Activated naive CD8-positive, alpha-beta T cell treated with anti-CD3 and anti-CD28 coated beads for 36 hours (primary cell): ENCODE measurements at regions not wholly inside any gene's neighbourhood (a gene's known extent, or its start where the extent isn't known, plus 50 kb on each side); places are given as distances from the start of the nearest gene placed in this dataset.
"Not testable (repeated sequence)": the region's sequence is repeated elsewhere in the genome, so short reads cannot be mapped to it uniquely, and the experiment has no call there.

Experiments
- DNase-seq: peaks from one replicate; pipeline ENCODE4 v3.0.0; 2021
- H3K27ac Mint-ChIP-seq: one replicate; pipeline ENCODE4 v1.8.0; 2022; ENCODE audit warnings: mild to moderate bottlenecking, moderate library complexity, mixed read lengths
- H3K27me3 Mint-ChIP-seq: one replicate; pipeline ENCODE4 v1.8.0; 2022; ENCODE audit warnings: mild to moderate bottlenecking, mixed read lengths
- H3K36me3 Mint-ChIP-seq: one replicate; pipeline ENCODE4 v1.8.0; 2021; ENCODE audit warnings: mild to moderate bottlenecking, mixed read lengths
- H3K4me1 Mint-ChIP-seq: one replicate; pipeline ENCODE4 v1.8.0; 2021; ENCODE audit warnings: mixed read lengths
- H3K4me3 Mint-ChIP-seq: one replicate; pipeline ENCODE4 v1.8.0; 2022; ENCODE audit warnings: mild to moderate bottlenecking, moderate library complexity, mixed read lengths
- H3K9me3 Mint-ChIP-seq: one replicate; pipeline ENCODE4 v1.8.0; 2022; ENCODE audit warnings: mixed read lengths

DNA sequence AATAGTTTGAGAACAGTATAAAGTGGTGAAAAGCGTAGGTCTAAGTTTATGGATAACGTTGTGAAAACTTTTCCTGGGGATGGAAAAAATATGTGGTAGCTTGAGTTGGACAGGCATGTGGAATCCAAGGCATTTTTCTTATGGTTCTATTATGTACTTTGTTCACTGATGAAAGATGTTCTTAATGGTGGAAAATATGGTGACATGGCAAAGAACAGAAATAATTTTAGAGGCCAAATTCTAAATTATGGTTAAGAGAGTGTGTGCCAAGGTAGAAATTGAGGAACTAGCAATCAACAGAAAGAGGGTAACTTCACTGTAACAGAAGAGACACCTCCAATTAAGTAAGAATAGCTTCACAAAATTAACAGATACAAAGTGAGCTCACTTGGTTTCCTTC is 427.8 kb downstream of the SLC6A15 start:
- Mint-ChIP-seq H3K27ac (no peak overlapping the region), H3K36me3 (no peaks in the 10 kb centered on the region), H3K27me3 (no peaks in the 10 kb centered on the region), H3K4me3 (no peak overlapping the region), H3K4me1 (no peaks in the 10 kb centered on the region), H3K9me3 (no peaks in the 10 kb centered on the region)
- no peak for DNase-seq

- Mint-ChIP-seq H3K4me1 (no peaks in the 10 kb centered on the region), H3K36me3 (no peaks in the 10 kb centered on the region), H3K27ac (no peak overlapping the region), H3K27me3 (no peaks in the 10 kb centered on the region), H3K9me3 (no peaks in the 10 kb centered on the region), H3K4me3 (no peak overlapping the region)
- no peak for DNase-seq
Measured at GRCh38 chr12:84480803-84481202, 431.8 kb downstream of the SLC6A15 start.

- Mint-ChIP-seq H3K27me3 (no peaks in the 10 kb centered on the region), H3K4me1 (no peaks in the 10 kb centered on the region), H3K9me3 (no peaks in the 10 kb centered on the region), H3K36me3 (no peaks in the 10 kb centered on the region), H3K27ac (no peak overlapping the region), H3K4me3 (no peak overlapping the region)
- DNase-seq, result no peak
Measured at GRCh38 chr12:84470361-84470760, 442.2 kb downstream of the SLC6A15 start.

DNA sequence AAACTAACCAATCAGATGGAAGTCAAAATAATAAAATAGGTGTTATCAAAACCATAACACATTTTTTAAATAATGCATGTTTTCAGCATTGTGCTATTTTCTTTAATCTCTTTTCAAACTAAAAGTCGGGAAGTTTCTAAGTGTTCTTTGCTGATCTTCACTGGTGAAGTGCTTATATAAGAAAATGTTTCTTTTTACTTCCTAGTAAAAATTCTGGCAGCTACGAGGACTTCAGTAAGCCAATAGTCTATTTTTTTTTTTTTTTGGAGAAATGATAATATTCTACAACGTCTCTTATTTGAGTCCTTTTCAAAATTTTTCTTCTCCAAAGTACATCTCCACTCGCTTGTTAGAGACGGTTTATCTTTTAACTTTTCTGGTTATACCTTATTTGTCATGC is 448.0 kb downstream of the SLC6A15 start:
- no peaks in the 10 kb centered on the region for H3K9me3 Mint-ChIP-seq
- H3K4me3 Mint-ChIP-seq, result no peak overlapping the region
- no peaks in the 10 kb centered on the region for H3K27me3 Mint-ChIP-seq
- no peaks in the 10 kb centered on the region for H3K4me1 Mint-ChIP-seq
- no peak overlapping the region for H3K27ac Mint-ChIP-seq
- DNase-seq, result no peak
- H3K36me3 Mint-ChIP-seq, result no peaks in the 10 kb centered on the region

DNA sequence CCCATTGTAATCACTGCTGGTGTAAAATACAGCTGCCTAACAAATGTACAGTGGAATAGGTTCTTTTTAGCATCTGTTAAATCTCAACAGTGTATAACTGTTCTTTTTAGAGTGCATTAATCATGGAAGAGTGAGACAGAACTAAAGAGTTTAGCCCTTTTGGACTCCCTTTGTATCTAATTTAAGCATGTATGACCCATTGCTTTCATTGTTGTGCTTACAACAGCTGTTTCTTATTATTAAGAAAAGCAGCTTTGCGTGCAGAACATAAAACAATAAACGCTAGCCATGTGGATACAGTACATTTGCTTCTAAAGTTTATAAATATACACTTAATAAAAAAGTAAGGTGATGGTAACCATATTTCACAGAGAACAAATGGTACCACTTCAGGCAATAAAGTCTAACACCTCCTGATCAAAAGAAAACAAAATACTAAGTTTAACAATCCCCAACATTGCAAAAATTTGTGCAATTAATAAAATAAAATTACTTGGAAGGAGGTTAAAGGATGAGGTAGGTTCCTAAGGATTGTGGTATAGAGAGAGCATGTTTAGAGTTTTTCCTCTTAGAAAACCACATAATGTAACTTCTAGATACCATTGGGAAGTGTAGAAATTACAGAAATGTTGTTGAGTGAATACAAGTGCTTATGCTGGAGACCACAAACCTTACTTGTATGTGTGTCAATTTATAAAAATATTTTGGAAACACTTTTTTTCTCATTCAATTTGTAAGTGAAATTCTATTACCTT is 448.7 kb downstream of the SLC6A15 start:
- Mint-ChIP-seq H3K4me1 (no peaks in the 10 kb centered on the region), H3K4me3 (no peak overlapping the region), H3K9me3 (no peaks in the 10 kb centered on the region), H3K27ac (no peak overlapping the region), H3K27me3 (no peaks in the 10 kb centered on the region), H3K36me3 (no peaks in the 10 kb centered on the region)
- DNase-seq, result no peak

DNA sequence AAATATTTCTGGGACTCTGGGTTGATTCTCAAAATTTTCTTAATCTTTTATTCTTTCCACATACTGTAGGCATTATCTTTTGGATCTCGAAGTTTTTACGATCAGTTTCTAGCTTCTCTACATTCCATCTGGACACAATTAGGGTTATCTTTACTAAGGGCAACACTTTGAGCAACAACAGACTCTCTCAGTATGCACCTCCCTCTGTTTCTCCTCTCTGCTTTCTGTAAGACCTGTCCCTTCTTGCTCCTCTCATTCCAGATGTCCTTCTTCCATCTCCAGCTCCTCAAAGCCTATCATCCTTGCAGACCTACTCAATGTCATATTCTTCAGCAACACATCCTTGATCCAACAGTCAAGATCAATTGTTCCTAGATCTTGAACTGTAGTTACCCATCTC is 457.0 kb downstream of the SLC6A15 start:
- H3K4me1 Mint-ChIP-seq, result no peaks in the 10 kb centered on the region
- H3K4me3 Mint-ChIP-seq, result no peak overlapping the region
- no peak overlapping the region for H3K27ac Mint-ChIP-seq
- DNase-seq, result no peak
- no peaks in the 10 kb centered on the region for H3K36me3 Mint-ChIP-seq
- no peaks in the 10 kb centered on the region for H3K9me3 Mint-ChIP-seq
- no peaks in the 10 kb centered on the region for H3K27me3 Mint-ChIP-seq

DNA sequence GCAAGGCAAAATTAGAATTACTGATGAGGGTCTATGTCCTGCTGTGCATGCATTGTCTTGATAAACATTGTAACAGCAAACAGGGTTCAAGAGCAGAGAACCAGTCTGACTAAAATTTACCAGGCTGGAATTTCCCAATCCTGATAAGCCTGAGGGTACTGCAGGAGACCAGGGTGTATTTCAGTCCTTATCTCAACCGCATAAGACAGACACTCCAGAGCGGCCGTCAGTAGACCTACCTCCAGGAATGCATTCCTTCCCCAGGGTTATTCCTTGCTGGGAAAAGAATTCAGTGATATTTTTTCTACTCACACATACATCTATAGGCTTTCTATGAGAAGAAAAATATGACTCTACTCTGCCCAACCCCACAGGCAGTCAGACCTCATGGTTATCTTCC is 466.1 kb downstream of the SLC6A15 start:
- DNase-seq, H3K27ac Mint-ChIP-seq, H3K9me3 Mint-ChIP-seq, H3K36me3 Mint-ChIP-seq, H3K4me3 Mint-ChIP-seq, H3K4me1 Mint-ChIP-seq, H3K27me3 Mint-ChIP-seq: not testable (repeated sequence)

GRCh38 chr12:84436134-84436533 is 476.5 kb downstream of the SLC6A15 start:
- no peak for DNase-seq
- no peak overlapping the region for H3K27ac Mint-ChIP-seq
- no peaks in the 10 kb centered on the region for H3K4me1 Mint-ChIP-seq
- no peaks in the 10 kb centered on the region for H3K27me3 Mint-ChIP-seq
- no peaks in the 10 kb centered on the region for H3K9me3 Mint-ChIP-seq
- H3K4me3 Mint-ChIP-seq, result no peak overlapping the region
- H3K36me3 Mint-ChIP-seq, result no peaks in the 10 kb centered on the region

DNA sequence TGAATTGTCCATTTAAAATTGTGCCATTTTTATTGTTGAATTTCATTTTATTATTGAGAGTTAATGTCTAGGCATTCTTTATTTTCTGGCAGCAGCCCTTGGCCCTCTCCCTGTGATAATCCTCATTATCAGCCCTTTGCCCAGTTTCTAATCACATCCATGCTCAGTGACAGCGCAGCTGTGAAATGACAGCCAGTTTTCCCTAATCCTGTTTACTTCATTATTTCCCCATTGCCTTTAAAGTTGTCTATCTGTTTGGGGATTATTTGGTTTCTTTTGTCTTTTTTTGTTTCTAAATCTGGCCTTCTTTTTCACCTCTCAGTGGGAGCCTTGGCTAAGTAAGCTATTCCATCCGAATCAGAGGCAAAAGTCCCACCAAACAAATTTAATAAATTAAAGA is 476.9 kb downstream of the SLC6A15 start:
- no peak for DNase-seq

DNA sequence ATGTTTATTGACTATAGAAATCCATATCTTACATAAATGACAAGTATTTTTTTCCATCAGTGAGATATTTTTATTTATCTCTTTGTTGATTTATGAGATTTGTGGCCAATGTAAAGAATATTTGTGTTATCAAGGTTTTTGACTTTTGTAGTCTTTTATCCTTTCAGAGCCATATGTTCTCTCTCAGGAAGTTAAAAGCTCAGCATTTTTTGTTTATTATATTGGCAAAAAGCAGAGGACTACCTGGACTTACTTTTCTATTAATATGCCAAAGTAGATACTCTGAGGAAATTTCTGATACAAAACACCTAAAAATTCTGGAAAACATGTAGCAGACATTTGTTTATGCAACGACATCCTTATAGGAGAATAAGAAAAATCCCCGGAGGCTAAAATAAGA is 490.3 kb downstream of the SLC6A15 start:
- Mint-ChIP-seq H3K27ac (no peak overlapping the region), H3K36me3 (no peaks in the 10 kb centered on the region), H3K4me3 (no peak overlapping the region), H3K27me3 (no peaks in the 10 kb centered on the region), H3K4me1 (no peaks in the 10 kb centered on the region), H3K9me3 (no peaks in the 10 kb centered on the region)
- DNase-seq, result no peak

More for the DNA sequence above, 476.9 kb downstream of the SLC6A15 start:
- Mint-ChIP-seq H3K36me3 (no peaks in the 10 kb centered on the region), H3K27me3 (no peaks in the 10 kb centered on the region), H3K27ac (no peak overlapping the region), H3K9me3 (no peaks in the 10 kb centered on the region), H3K4me3 (no peak overlapping the region), H3K4me1 (no peaks in the 10 kb centered on the region)

GRCh38 chr12:84421103-84421502 is 491.5 kb downstream of the SLC6A15 start:
- no peak for DNase-seq
- Mint-ChIP-seq H3K36me3 (no peaks in the 10 kb centered on the region), H3K27ac (no peak overlapping the region), H3K27me3 (no peaks in the 10 kb centered on the region), H3K4me1 (no peaks in the 10 kb centered on the region), H3K9me3 (no peaks in the 10 kb centered on the region), H3K4me3 (no peak overlapping the region)

DNA sequence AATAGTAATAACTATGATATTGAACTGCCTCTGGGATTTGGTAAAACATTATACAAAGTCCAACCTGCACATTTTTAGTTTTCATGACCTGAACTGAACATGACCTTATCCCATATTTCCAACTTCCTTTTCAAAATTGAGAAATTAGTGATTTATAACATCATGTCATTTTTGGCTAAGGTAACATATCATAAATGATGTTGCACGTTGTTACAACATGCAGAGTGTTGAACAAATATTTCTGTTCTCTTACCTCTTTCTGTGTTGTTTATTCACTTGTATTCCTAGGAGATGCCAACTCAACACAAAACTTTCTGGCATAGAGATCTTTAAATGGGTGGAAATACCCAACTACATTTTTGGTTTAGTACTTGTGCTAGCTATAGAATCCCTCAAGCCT is 496.0 kb downstream of the SLC6A15 start:
- no peak for DNase-seq
- Mint-ChIP-seq H3K27ac (no peak overlapping the region), H3K4me1 (no peaks in the 10 kb centered on the region), H3K36me3 (no peaks in the 10 kb centered on the region), H3K4me3 (no peak overlapping the region), H3K27me3 (no peaks in the 10 kb centered on the region), H3K9me3 (no peaks in the 10 kb centered on the region)

DNA sequence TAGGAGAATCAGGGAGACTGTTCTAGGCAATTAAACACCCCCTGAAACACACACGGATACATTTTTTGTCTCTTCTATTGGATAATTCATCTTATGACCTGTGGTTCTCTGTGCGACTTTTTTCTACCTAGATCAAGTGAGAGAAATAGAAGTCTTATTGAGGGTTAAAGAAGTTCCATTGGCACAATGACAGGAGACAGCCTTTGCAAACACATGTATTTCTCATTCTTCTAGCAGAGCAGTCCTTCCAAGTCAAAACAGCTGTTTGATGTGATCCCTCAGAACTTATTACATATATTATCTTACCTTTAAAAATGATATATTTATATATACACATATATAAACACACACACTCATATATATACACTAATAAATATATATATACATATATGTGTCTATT is 496.7 kb downstream of the SLC6A15 start:
- Mint-ChIP-seq H3K9me3 (no peaks in the 10 kb centered on the region), H3K27me3 (no peaks in the 10 kb centered on the region), H3K4me1 (no peaks in the 10 kb centered on the region), H3K36me3 (no peaks in the 10 kb centered on the region), H3K27ac (no peak overlapping the region), H3K4me3 (no peak overlapping the region)
- DNase-seq, result no peak

DNA sequence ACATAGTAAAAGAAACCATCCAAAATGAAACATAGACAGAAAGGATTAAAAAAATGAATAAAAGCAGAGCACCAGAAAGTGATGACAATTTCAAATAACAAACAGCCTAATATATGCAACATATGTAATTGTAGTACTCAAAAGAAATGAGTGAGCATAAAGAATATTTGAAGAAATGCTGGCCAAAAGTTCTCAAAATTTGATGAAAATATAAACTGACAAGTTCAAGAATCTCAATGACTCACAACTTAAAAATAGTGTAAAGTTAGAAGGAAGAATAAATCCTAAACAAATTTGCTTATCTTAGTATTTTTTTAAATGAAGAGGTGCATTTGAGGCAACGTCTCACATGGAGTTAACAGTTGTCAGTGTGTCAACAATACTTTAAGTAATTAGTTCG is 498.9 kb downstream of the SLC6A15 start:
- no peak overlapping the region for H3K4me3 Mint-ChIP-seq
- no peaks in the 10 kb centered on the region for H3K27me3 Mint-ChIP-seq
- no peaks in the 10 kb centered on the region for H3K36me3 Mint-ChIP-seq
- H3K27ac Mint-ChIP-seq, result no peak overlapping the region
- H3K4me1 Mint-ChIP-seq, result no peaks in the 10 kb centered on the region
- H3K9me3 Mint-ChIP-seq, result no peaks in the 10 kb centered on the region
- DNase-seq, result no peak

DNA sequence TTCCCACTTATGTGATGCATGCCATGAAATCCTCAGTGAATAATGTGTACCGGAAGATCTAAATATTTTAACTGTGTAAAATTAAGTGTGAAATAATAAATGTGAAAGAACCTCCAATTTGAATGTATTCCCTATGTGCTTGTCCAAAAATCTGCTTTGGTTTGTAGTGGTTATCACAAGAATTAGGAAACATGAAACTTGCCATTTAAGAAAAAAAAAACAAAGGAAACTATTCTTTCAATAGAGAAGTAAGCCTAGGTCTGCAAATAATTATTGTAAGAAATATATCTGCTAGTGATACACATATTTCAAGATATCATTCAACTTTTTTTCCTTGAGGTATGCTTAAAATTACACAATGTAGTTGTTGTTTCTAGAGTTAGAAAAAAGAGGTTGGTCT is 500.4 kb downstream of the SLC6A15 start:
- Mint-ChIP-seq H3K36me3 (no peaks in the 10 kb centered on the region), H3K4me1 (no peaks in the 10 kb centered on the region), H3K27me3 (no peaks in the 10 kb centered on the region), H3K9me3 (no peaks in the 10 kb centered on the region), H3K27ac (no peak overlapping the region), H3K4me3 (no peak overlapping the region)
- DNase-seq, result no peak

GRCh38 chr12:84411031-84411430 is 501.6 kb downstream of the SLC6A15 start:
- no peak for DNase-seq
- Mint-ChIP-seq H3K9me3 (no peaks in the 10 kb centered on the region), H3K27me3 (no peaks in the 10 kb centered on the region), H3K27ac (no peak overlapping the region), H3K36me3 (no peaks in the 10 kb centered on the region), H3K4me3 (no peak overlapping the region), H3K4me1 (no peaks in the 10 kb centered on the region)
